MCF 10A (cell line): ENCODE measurements at regions not wholly inside any gene's neighbourhood (a gene's known extent, or its start where the extent isn't known, plus 50 kb on each side); places are given as distances from the start of the nearest gene placed in this dataset.

ENCODE experiments used
- BruUV-seq: library from RNA; stranded (reverse); fragments of 400-500 nt; replicated peaks from 2 replicates; lab custom pipeline; 2021; lab: Mats Ljungman, UMichigan
- CTCF ChIA-PET: fragments of 300-600 bp; sonication (Branson Sonifier 250); formaldehyde crosslinking; extraction: SDS; loops from one replicate; lab custom pipeline; 2021; ENCODE audit warnings: antibody characterized with exemption, inconsistent platforms; lab: Yijun Ruan, JAX
- POLR2A ChIA-PET: fragments of 300-600, 350-650 bp; sonication (Branson Sonifier 250); formaldehyde crosslinking; extraction: SDS; loops from one replicate; lab custom pipeline; 2020; ENCODE audit warnings: antibody characterized with exemption, inconsistent platforms; lab: Yijun Ruan, JAX
- DNase-seq: peaks from one replicate; pipeline ENCODE4 v3.0.0-alpha.2; 2018; ENCODE audit not compliant: unreplicated experiment
- H3K27ac Mint-ChIP-seq: one replicate; pipeline ENCODE4 v1.8.0; 2022; ENCODE audit warnings: mild to moderate bottlenecking, low read depth, mixed read lengths; ENCODE audit not compliant: unreplicated experiment
- H3K27me3 Mint-ChIP-seq: one replicate; pipeline ENCODE4 v1.8.0; 2022; ENCODE audit warnings: mixed read lengths; ENCODE audit not compliant: insufficient read depth, unreplicated experiment
- H3K36me3 Mint-ChIP-seq: one replicate; pipeline ENCODE4 v1.8.0; 2022; ENCODE audit warnings: mild to moderate bottlenecking, moderate library complexity, mixed read lengths; ENCODE audit not compliant: insufficient read depth, unreplicated experiment
- H3K4me1 Mint-ChIP-seq: one replicate; pipeline ENCODE4 v1.8.0; 2022; ENCODE audit warnings: mixed read lengths; ENCODE audit not compliant: insufficient read depth, unreplicated experiment
- H3K4me3 Mint-ChIP-seq: one replicate; pipeline ENCODE4 v1.8.0; 2022; ENCODE audit warnings: mild to moderate bottlenecking, moderate library complexity, mixed read lengths; ENCODE audit not compliant: unreplicated experiment
- H3K9me3 Mint-ChIP-seq: one replicate; pipeline ENCODE4 v1.8.0; 2022; ENCODE audit warnings: mixed read lengths; ENCODE audit not compliant: unreplicated experiment
- intact Hi-C: fragments of 100-400 bp; cut with micrococcal nuclease; formaldehyde crosslinking; loops from 2 replicates; pipeline ENCODE4 v1.14.1; 2022
- TF ChIP-seq, protein P1 (sequence below): fragments of 200-600 bp; IDR thresholded peaks from one replicate; pipeline ENCODE4 v1.8.0; 2022; ENCODE audit warnings: antibody characterized with exemption, mild to moderate bottlenecking; ENCODE audit not compliant: unreplicated experiment

DNA sequence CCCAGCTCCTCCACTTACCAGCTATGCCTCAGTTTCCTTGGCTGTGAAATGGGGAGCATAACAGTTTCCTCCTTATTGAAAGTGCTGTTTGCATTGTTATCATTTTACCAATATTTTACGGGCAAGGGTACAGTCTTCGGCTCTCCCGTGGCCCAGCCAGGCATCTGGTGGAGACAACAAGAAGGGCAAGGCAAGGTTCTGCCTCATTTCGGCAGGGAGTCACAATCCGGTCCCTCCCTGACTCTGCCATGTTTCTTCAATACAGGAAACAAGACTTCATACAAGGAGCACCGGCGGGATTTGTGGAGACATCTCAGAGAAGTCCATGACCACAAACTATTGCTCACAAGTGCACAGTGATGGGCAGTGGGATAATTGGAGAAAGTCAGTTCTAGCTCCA, 174.0 kb downstream of the FGF18 start:
- CTCF ChIA-PET = interaction anchor here (0.6 to 0.7 kb wide), 2 partner anchors 17 to 568 kb away, joined by 3 read pairs; no protein-coding TSS in a partner anchor
- BruUV-seq = no TSS peak
- H3K4me1 Mint-ChIP-seq = peaks cover 14% of the 10 kb centered on the region
- no peaks in the 10 kb centered on the region for H3K9me3 Mint-ChIP-seq
- H3K27me3 Mint-ChIP-seq = peaks cover 17% of the 10 kb centered on the region
- TF ChIP-seq, protein P1, sequence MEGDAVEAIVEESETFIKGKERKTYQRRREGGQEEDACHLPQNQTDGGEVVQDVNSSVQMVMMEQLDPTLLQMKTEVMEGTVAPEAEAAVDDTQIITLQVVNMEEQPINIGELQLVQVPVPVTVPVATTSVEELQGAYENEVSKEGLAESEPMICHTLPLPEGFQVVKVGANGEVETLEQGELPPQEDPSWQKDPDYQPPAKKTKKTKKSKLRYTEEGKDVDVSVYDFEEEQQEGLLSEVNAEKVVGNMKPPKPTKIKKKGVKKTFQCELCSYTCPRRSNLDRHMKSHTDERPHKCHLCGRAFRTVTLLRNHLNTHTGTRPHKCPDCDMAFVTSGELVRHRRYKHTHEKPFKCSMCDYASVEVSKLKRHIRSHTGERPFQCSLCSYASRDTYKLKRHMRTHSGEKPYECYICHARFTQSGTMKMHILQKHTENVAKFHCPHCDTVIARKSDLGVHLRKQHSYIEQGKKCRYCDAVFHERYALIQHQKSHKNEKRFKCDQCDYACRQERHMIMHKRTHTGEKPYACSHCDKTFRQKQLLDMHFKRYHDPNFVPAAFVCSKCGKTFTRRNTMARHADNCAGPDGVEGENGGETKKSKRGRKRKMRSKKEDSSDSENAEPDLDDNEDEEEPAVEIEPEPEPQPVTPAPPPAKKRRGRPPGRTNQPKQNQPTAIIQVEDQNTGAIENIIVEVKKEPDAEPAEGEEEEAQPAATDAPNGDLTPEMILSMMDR = no peak
- no peaks in the 10 kb centered on the region for H3K36me3 Mint-ChIP-seq
- no peak overlapping the region for H3K4me3 Mint-ChIP-seq
- POLR2A ChIA-PET = interaction anchor here (0.5 kb wide), 1 partner anchor 1414 kb away, joined by 3 read pairs; no protein-coding TSS in a partner anchor
- no peak overlapping the region for H3K27ac Mint-ChIP-seq
- DNase-seq = no peak
- intact Hi-C loops = no loop called here

GRCh38 chr5:171593976-171594375, 174.5 kb downstream of the FGF18 start:
- TF ChIP-seq, protein P1 = no peak
- ChIA-PET POLR2A (interaction anchor here (0.7 to 2.2 kb wide), 2 partner anchors 22 to 65 kb away, joined by 3 to 7 read pairs; no protein-coding TSS in a partner anchor), CTCF (interaction anchor here (0.6 kb wide), 4 partner anchors 17 to 100 kb away, joined by 3 to 4 read pairs (median 4); no protein-coding TSS in a partner anchor)
- H3K27ac Mint-ChIP-seq = no peak overlapping the region
- no peak for DNase-seq
- H3K27me3 Mint-ChIP-seq = peaks cover 17% of the 10 kb centered on the region
- peaks cover 14% of the 10 kb centered on the region for H3K4me1 Mint-ChIP-seq
- intact Hi-C loops = no loop called here
- no peaks in the 10 kb centered on the region for H3K36me3 Mint-ChIP-seq
- H3K9me3 Mint-ChIP-seq = no peaks in the 10 kb centered on the region
- H3K4me3 Mint-ChIP-seq = no peak overlapping the region
- BruUV-seq = no TSS peak

- intact Hi-C loops = no loop called here
These were observed 176.0 kb downstream of the FGF18 start for GRCh38 chr5:171595401-171595800.

DNA sequence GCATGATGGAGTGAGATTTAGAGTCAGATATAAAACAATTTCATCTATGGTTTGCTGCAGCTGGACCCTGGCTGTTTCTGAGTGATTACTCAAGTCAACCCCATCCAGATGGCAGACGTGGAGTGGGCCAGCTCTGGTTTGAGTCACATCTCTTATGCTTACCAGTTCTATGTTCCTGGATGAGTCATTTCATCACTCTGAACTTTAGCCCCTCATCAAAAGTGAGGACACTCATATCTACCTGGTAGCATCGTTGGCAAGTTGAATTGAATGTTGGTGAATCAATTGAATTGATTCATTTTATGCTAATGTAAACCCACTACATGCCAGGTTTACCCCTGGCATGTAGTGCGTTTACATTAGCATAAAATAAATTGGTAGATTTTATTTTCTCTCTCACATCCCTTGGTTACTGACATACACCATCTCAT, 176.4 kb downstream of the FGF18 start:
- intact Hi-C loops = no loop called here
- no peak overlapping the region for H3K4me3 Mint-ChIP-seq
- CTCF ChIA-PET = interaction anchor here (0.7 to 1.3 kb wide), 2 partner anchors 24 to 177 kb away, joined by 3 to 4 read pairs; partner anchors contain the start of gene FGF18

More at GRCh38 chr5:171595401-171595800, 176.0 kb downstream of the FGF18 start:
- no TSS peak for BruUV-seq
- no peak overlapping the region for H3K27ac Mint-ChIP-seq
- no peaks in the 10 kb centered on the region for H3K9me3 Mint-ChIP-seq
- TF ChIP-seq, protein P1 = no peak
- H3K4me3 Mint-ChIP-seq = no peak overlapping the region
- ChIA-PET CTCF (interaction anchor here (0.7 to 1.3 kb wide), 2 partner anchors 23 to 177 kb away, joined by 3 to 4 read pairs; partner anchors contain the start of gene FGF18), POLR2A (interaction anchor here (2.2 kb wide), 1 partner anchor 23 kb away, joined by 7 read pairs; no protein-coding TSS in a partner anchor)
- peaks cover 19% of the 10 kb centered on the region for H3K4me1 Mint-ChIP-seq
- DNase-seq = peak; percentile 77
- no peaks in the 10 kb centered on the region for H3K36me3 Mint-ChIP-seq
- peaks cover 3% of the 10 kb centered on the region for H3K27me3 Mint-ChIP-seq

More for the DNA sequence above, 176.4 kb downstream of the FGF18 start:
- no peaks in the 10 kb centered on the region for H3K9me3 Mint-ChIP-seq
- DNase-seq = peak; percentile 96
- peaks cover 23% of the 10 kb centered on the region for H3K4me1 Mint-ChIP-seq
- POLR2A ChIA-PET = interaction anchor here (2.2 kb wide), 1 partner anchor 24 kb away, joined by 7 read pairs; no protein-coding TSS in a partner anchor
- no peak overlapping the region for H3K27ac Mint-ChIP-seq
- TF ChIP-seq, protein P1 = no peak
- no peaks in the 10 kb centered on the region for H3K27me3 Mint-ChIP-seq
- no TSS peak for BruUV-seq
- no peaks in the 10 kb centered on the region for H3K36me3 Mint-ChIP-seq
